SH-SY5Y (cell line): ENCODE measurements at regions not wholly inside any gene's neighbourhood (a gene's known extent, or its start where the extent isn't known, plus 50 kb on each side); places are given as distances from the start of the nearest gene placed in this dataset.

ENCODE experiments used
- GATA2 ChIP-seq: IDR thresholded peaks from 2 replicates; pipeline ENCODE4 v1.6.1; 2011; ENCODE audit warnings: mild to moderate bottlenecking, low read depth, low read length
- GATA3 ChIP-seq: IDR thresholded peaks from 2 replicates; pipeline ENCODE4 v1.6.1; 2011; ENCODE audit warnings: low read depth, mild to moderate bottlenecking, low read length, moderate library complexity

DNA sequence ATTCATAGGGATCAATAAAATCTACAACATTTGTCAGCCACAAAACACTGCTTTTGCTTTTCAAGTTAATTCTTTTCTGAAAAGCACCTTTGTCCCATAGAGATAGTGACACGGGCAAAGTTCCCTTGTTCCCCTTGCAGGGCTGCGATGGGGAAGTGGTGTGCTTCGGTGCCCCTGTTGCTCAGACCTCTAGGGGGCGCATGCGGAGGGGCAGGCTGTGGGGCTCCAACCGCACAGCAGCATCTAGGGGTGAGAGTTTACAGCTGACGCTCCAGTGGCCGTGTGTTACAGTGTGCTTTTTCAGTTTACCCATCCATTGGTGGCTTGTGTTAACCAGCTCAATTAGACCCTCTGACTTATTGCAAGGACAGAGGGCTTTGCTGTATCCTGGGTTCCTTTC lies 1432.2 kb upstream of the ACVR2A start:
- TF ChIP-seq GATA2: no peak
- TF ChIP-seq GATA3: no peak
